ENCODE measurements at regions not wholly inside any gene's neighbourhood (a gene's known extent, or its start where the extent isn't known, plus 50 kb on each side); places are given as distances from the start of the nearest gene placed in this dataset.
"Not testable (repeated sequence)": the region's sequence is repeated elsewhere in the genome, so short reads cannot be mapped to it uniquely, and the experiment has no call there.

DNA sequence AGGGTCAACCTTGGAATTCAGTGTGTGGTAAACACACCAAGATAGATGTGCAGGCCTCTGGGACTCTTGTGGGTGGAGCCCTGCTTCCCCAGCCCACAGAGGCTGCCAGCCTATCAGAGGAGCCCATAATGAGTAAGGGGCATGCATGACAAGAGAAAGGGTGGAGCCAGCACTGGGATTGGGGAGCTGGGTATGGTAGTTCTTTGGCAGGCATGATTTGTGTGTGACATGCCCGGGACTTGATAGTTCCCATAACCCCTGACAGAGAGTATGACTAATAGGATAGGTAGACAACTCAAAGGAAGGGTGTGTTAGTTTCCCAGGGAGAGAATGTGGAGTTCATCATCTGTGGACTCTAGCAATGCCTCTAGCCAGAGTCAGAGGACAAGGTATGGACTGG lies 143.0 kb downstream of the EMP1 start:
- DNase-seq (ENCODE audit: low spot score), result no peak

GRCh38 chr12:13339091-13339490 lies 142.6 kb downstream of the EMP1 start:
- DNase-seq (ENCODE audit: low spot score), result no peak
- no peak for TF ChIP-seq CTCF (IDR thresholded peaks at IDR 0.05; ENCODE audit: extremely low read depth, missing control alignments)

More for the DNA sequence above, 143.0 kb downstream of the EMP1 start:
- no peak for TF ChIP-seq CTCF (IDR thresholded peaks at IDR 0.05; ENCODE audit: extremely low read depth, missing control alignments)

GRCh38 chr12:13337791-13338190 lies 141.3 kb downstream of the EMP1 start:
- no peak for TF ChIP-seq CTCF (IDR thresholded peaks at IDR 0.05; ENCODE audit: extremely low read depth, missing control alignments)
- no peak for DNase-seq (ENCODE audit: low spot score)

DNA sequence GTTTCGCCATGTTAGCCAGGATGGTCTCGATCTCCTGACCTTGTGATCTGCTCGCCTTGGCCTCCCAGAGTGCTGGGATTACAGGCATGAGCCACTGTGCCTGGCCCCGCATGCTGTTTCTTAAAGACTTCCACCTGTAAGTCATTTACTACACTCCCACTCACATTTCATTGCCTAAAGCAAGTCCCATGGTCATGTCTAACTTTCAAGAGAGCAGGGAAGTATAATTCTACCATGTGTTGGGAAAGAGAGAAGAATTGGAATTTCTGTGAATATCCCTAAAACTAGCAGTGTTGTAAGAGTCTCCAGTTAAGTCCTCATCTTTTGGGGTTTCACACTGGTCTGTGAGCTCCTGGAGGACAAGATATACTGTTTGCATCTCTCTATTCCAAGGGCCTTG lies 139.7 kb downstream of the EMP1 start:
- no peak for DNase-seq (ENCODE audit: low spot score)
- TF ChIP-seq CTCF (IDR thresholded peaks at IDR 0.05; ENCODE audit: extremely low read depth, missing control alignments), result no peak

DNA sequence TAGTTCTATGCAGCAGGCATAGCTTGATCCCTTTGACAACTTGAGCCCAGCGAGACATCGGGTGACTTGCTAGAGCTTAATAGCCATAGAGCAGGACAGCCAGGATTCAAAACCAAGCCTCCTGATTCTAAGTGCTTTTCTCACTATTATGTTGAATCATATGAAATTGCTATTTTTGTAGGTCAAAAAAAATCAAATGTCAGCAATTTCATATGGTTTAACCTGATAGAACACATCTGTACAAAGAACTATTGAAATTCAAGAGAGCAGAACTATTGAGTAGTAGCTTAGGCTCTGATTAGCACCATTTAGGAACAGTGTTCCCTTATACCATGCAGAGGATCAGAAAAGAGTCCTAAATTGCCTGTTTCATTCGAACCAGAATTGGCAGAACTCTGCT lies 132.0 kb downstream of the EMP1 start:
- no peak for DNase-seq (ENCODE audit: low spot score)
- no peak for TF ChIP-seq CTCF (IDR thresholded peaks at IDR 0.05; ENCODE audit: extremely low read depth, missing control alignments)

GRCh38 chr12:13326076-13326475 lies 129.6 kb downstream of the EMP1 start:
- no peak for TF ChIP-seq CTCF (IDR thresholded peaks at IDR 0.05; ENCODE audit: extremely low read depth, missing control alignments)
- no peak for DNase-seq (ENCODE audit: low spot score)

- not testable (repeated sequence) for DNase-seq (ENCODE audit: low spot score)
Observed at GRCh38 chr12:13325037-13325436, 128.5 kb downstream of the EMP1 start.

GRCh38 chr12:13318231-13319015 lies 121.9 kb downstream of the EMP1 start:
- no peak for DNase-seq (ENCODE audit: low spot score)
- no peak for TF ChIP-seq CTCF (IDR thresholded peaks at IDR 0.05; ENCODE audit: extremely low read depth, missing control alignments)
